ENCODE measurements at regions not wholly inside any gene's neighbourhood (a gene's known extent, or its start where the extent isn't known, plus 50 kb on each side); places are given as distances from the start of the nearest gene placed in this dataset.

- Histone ChIP-seq H3K36me3 (replicated peaks; ENCODE audit: control insufficient read depth, insufficient read depth, low read length) (no peaks in the 10 kb centered on the region), H3K27me3 (ENCODE audit: control insufficient read depth, insufficient read depth, low read length) (no peaks in the 10 kb centered on the region), H3K4me3 (ENCODE audit: insufficient read depth, low read depth, low read length) (no peak overlapping the region)
- DNase-seq = peak; percentile 65
Observed at GRCh38 chr2:105454801-105455485, 56.1 kb upstream of the FHL2 start.

GRCh38 chr2:105451571-105452166 lies 52.8 kb upstream of the FHL2 start:
- no peaks in the 10 kb centered on the region for H3K36me3 ChIP-seq (replicated peaks; ENCODE audit: control insufficient read depth, insufficient read depth, low read length)
- H3K4me3 ChIP-seq (ENCODE audit: insufficient read depth, low read depth, low read length) = no peak overlapping the region
- H3K27me3 ChIP-seq (ENCODE audit: control insufficient read depth, insufficient read depth, low read length) = no peaks in the 10 kb centered on the region
- DNase-seq = no peak

- no peak overlapping the region for H3K4me3 ChIP-seq (ENCODE audit: insufficient read depth, low read depth, low read length)
- no peak for DNase-seq
Observed at GRCh38 chr2:105450471-105450870, 51.6 kb upstream of the FHL2 start.

GRCh38 chr2:105449076-105449475 lies 50.2 kb upstream of the FHL2 start:
- Histone ChIP-seq H3K27me3 (ENCODE audit: control insufficient read depth, insufficient read depth, low read length) (no peaks in the 10 kb centered on the region), H3K4me3 (ENCODE audit: insufficient read depth, low read depth, low read length) (no peak overlapping the region), H3K36me3 (replicated peaks; ENCODE audit: control insufficient read depth, insufficient read depth, low read length) (no peaks in the 10 kb centered on the region)
- DNase-seq = no peak

More at GRCh38 chr2:105450471-105450870, 51.6 kb upstream of the FHL2 start:
- Histone ChIP-seq H3K36me3 (replicated peaks; ENCODE audit: control insufficient read depth, insufficient read depth, low read length) (no peaks in the 10 kb centered on the region), H3K27me3 (ENCODE audit: control insufficient read depth, insufficient read depth, low read length) (no peaks in the 10 kb centered on the region)
